Heart left ventricle (tissue), 16 donors: ENCODE measurements at regions not wholly inside any gene's neighbourhood (a gene's known extent, or its start where the extent isn't known, plus 50 kb on each side); places are given as distances from the start of the nearest gene placed in this dataset.

Experiments used
- ATAC-seq, 4 donors: fragments of 200-7000 bp; cut with Tn5 transposase; one replicate each; pipeline ENCODE4 v1.9.1; 2020 to 2022; ENCODE audit warnings: moderate library complexity in 4 of 4, mild to moderate bottlenecking in 3 of 4, moderate number of reproducible peaks in 1 of 4
- DNase-seq, 5 donors: peaks; one replicate each; pipeline ENCODE4 v3.0.0-alpha.2; 2020
- H3K27ac ChIP-seq, 12 donors: fragments of 200-600 bp; sonication (generic) in 4 of 12; one replicate each; pipeline versions ENCODE4 v1.5.0 to v1.8.0; 2016 to 2022; ENCODE audit warnings: mild to moderate bottlenecking in 2 of 12
- H3K27me3 ChIP-seq, 9 donors: fragments of 200-600 bp; sonication (generic) in 2 of 9; one replicate each; pipeline versions ENCODE4 v1.5.1 to v1.8.0; 2016 to 2022; ENCODE audit warnings: mild to moderate bottlenecking in 3 of 9
- H3K36me3 ChIP-seq, 9 donors: fragments of 200-600 bp; sonication (generic) in 2 of 9; one replicate each; pipeline versions ENCODE4 v1.5.0 to v1.8.0; 2018 to 2022; ENCODE audit warnings: mild to moderate bottlenecking in 2 of 9
- H3K4me1 ChIP-seq, 12 donors: fragments of 200-600 bp; sonication (generic) in 4 of 12; one replicate each; pipeline versions ENCODE4 v1.5.0 to v1.8.0; 2016 to 2022; ENCODE audit warnings: mild to moderate bottlenecking in 3 of 12
- H3K4me3 ChIP-seq, 12 donors: fragments of 200-600 bp; sonication (generic) in 4 of 12; one replicate each; pipeline versions ENCODE4 v1.5.0 to v1.8.0; 2017 to 2022; ENCODE audit warnings: mild to moderate bottlenecking in 9 of 12, moderate library complexity in 4 of 12
- H3K9me3 ChIP-seq, 12 donors: fragments of 200-600 bp; sonication (generic) in 4 of 12; one replicate each; pipeline versions ENCODE4 v1.5.0 to v1.8.0; 2016 to 2022; ENCODE audit warnings: mild to moderate bottlenecking in 1 of 12
- POLR2A ChIP-seq, 2 donors: fragments of 450-650 bp; IDR thresholded peaks; one replicate each; pipeline ENCODE4 v1.6.1; 2017; ENCODE audit warnings: antibody characterized with exemption in 2 of 2, mild to moderate bottlenecking in 2 of 2, moderate library complexity in 2 of 2
- WGBS, 4 donors: extraction: QIAGEN DNeasy Blood & Tissue Kit in 2 of 4; methylation state at CpG; one replicate each; pipeline versions ENCODE4 v1.1.5 to v1.1.7; 2013 to 2018; 5-methylcytosine and 5-hydroxymethylcytosine counted together
- intact Hi-C, 10 donors: fragments of 100-400 bp; cut with DNase I; formaldehyde crosslinking; loops; one replicate each; pipeline versions ENCODE4 v1.11.1 to v1.14.2; 2022
- TF ChIP-seq, protein P1 (sequence below), 12 donors: fragments of 200-600 bp; sonication (generic) in 4 of 12; IDR thresholded peaks; one replicate each; pipeline versions ENCODE4 v1.5.0 to v1.8.0; 2018 to 2022; ENCODE audit warnings: antibody characterized with exemption in 12 of 12, mild to moderate bottlenecking in 5 of 12
- donor health status: ischemic (EF 13 %, LVEDD 7.1; RV severe dilation, severe dysfunction).
- donor health status: healthy with polysubstance abuse.
- donor health status: DM: no; HTN: yes; CAD: no.
- donor health status: DM: no; HTN: no; CAD: no.
- donor health status: ischemic (EF 25% LVEDD 6.9; RV normal size, moderate dysfunction).
- donor health status: ischemic (EF 25% LVEDD 5.7; RV mildly dilated, moderate dysfunction).
- donor health status: healthy.
- donor health status: DM: yes; HTN: yes; CAD: no.
- donor health status: ischemic (EF 35%, LVEDD 5.7; RV mildly dilated, moderate dysfunction).
- donor health status: nonischemic (EF 11% LVEDD 7.7; RV severe dilation, severe dysfunction).
- donor health status: DM: yes; HTN: yes; CAD: no.
- donor health status: PGD.
- donor health status: ischemic (EF 29% LVEDD 5.4; RV normal size, mild dysfunction).
- donor health status: nonischemic (EF 23%, LVEDD 6.1; RV moderate dilation, normal function).

DNA sequence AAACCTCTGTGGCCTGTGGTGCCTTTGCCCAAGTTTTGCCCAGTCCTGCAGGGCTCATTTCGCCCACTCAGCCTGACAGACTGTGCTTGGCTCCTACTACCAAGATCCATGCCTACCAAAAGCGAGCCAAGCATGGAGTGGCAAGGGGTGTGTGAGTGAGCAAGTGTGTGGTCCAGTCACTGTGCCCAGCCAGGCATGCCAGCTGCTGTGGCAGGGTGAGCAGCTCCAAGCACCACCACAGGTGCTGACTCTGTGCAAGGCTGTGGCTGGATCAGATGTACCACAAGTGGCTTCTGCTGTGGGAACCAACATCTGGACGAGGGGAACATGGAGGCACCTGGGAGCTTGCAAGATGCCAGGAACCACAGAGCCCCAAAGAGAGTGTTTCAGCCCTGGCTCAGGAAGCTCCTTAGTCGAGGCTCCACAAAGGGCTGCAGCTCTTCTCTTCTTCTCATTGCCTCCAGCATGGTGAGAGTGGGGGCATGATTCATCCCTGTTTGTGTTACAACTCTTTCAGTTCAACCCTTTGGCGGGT lies 1564.2 kb upstream of the MIR17HG start:
- Histone ChIP-seq H3K27me3 (no peaks in the 10 kb centered on the region), H3K27ac (no peak overlapping the region), H3K9me3 (no peaks in the 10 kb centered on the region), H3K4me3 (no peak overlapping the region), H3K4me1 (no peaks in the 10 kb centered on the region), H3K36me3 (no peaks in the 10 kb centered on the region)
- intact Hi-C loops = no loop called here
- 74 to 86% (median 84%) methylated on average over 5 of the region's 5 CpGs for WGBS, 4 donors
- TF ChIP-seq, protein P1, sequence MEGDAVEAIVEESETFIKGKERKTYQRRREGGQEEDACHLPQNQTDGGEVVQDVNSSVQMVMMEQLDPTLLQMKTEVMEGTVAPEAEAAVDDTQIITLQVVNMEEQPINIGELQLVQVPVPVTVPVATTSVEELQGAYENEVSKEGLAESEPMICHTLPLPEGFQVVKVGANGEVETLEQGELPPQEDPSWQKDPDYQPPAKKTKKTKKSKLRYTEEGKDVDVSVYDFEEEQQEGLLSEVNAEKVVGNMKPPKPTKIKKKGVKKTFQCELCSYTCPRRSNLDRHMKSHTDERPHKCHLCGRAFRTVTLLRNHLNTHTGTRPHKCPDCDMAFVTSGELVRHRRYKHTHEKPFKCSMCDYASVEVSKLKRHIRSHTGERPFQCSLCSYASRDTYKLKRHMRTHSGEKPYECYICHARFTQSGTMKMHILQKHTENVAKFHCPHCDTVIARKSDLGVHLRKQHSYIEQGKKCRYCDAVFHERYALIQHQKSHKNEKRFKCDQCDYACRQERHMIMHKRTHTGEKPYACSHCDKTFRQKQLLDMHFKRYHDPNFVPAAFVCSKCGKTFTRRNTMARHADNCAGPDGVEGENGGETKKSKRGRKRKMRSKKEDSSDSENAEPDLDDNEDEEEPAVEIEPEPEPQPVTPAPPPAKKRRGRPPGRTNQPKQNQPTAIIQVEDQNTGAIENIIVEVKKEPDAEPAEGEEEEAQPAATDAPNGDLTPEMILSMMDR (IDR thresholded peaks at IDR 0.05) = no peak
- no peak for TF ChIP-seq POLR2A (IDR thresholded peaks at IDR 0.05)
- no peak for DNase-seq
- ATAC-seq = no peak

DNA sequence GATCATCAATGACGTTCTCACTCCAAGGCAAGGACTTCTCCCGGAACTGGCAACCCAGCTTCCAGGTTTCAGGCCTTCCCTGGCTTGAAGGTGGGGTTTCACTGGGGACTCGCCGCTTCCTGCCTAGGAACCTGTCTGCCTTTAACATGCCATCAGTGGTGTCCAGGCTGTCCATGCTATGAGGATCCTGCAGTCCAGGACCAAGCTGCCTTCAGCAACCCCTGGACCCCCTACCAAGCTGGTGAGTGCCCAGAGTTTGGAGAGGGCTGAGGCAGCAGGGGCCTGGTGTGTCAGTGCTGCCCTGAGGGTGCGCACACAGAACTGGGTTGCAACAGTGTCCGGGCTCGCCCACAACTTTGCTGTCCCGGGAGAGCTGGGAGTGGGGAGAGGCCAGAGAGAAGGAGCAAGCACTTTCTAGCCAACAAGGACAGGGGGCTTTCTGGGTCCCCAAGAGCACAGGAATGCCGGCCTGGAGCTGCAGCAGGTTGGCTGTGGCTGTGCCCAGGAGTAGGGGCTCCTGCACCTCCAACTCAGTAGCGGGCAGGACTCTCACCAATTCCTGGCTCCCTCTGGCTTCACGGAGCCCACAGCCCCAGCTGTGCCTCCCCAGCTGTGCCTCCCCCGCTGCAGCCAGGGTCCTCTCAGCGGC lies 1563.2 kb upstream of the MIR17HG start:
- intact Hi-C loops = no loop called here
- Histone ChIP-seq H3K4me1 (no peaks in the 10 kb centered on the region), H3K4me3 (no peak overlapping the region), H3K36me3 (no peaks in the 10 kb centered on the region), H3K27ac (no peak overlapping the region), H3K27me3 (no peaks in the 10 kb centered on the region), H3K9me3 (no peaks in the 10 kb centered on the region)
- 83 to 95% (median 89%) methylated on average over 11 to 13 of the region's 13 CpGs for WGBS, 4 donors
- no peak for ATAC-seq
- TF ChIP-seq, protein P1 (IDR thresholded peaks at IDR 0.05) = no peak
- no peak for TF ChIP-seq POLR2A (IDR thresholded peaks at IDR 0.05)
- DNase-seq = peak in 1 of 5 donors; percentile 14

DNA sequence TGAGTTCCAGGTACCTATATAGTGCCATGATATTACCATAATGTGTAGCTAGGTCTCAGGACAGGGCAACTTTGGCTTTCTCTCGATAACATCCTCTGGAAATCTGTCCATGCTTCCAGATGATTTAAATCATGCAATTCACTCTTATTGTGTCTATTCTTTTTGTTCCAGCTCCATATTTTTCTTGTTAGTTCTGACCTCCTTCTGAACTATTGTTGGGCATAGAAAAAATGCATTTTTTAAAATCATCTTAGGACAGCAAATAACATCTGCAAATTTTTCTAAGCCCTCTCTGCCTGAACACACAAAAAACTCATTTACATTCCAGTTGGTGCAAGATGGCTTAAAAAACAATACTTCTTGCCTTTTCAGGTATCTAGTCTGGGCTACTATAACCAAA lies 1561.0 kb upstream of the MIR17HG start:
- ATAC-seq (no peak), DNase-seq (no peak)
- Histone ChIP-seq H3K9me3 (peaks cover 0 to 4% (median 0%) of the 10 kb centered on the region in 12 donors), H3K27me3 (no peaks in the 10 kb centered on the region), H3K4me1 (no peaks in the 10 kb centered on the region), H3K27ac (no peak overlapping the region), H3K36me3 (no peaks in the 10 kb centered on the region), H3K4me3 (no peak overlapping the region)
- intact Hi-C loops = no loop called here
- TF ChIP-seq, protein P1 (IDR thresholded peaks at IDR 0.05) = no peak
- no peak for TF ChIP-seq POLR2A (IDR thresholded peaks at IDR 0.05)
- 66 to 81% (median 73%) methylated on average over 1 of the region's 1 CpG for WGBS, 4 donors

DNA sequence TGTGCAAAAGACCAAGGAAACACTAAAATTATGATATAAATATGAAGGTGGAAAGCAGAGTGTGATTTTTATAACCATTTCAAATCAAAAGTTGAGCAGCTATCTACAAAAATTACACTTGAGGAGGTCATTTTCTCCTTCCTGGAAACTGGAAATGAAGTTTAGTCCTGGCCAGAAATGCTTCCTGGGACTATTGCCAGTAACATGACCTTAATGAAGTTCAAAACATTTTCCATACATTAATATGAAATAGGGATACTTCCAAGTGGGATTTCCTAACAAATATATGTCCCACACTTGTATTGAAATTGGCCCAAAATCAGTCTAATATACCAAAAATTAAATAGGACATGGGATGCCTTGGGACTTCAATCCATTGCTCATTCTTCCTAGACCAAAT lies 1556.8 kb upstream of the MIR17HG start:
- TF ChIP-seq POLR2A (IDR thresholded peaks at IDR 0.05) = no peak
- TF ChIP-seq, protein P1 (IDR thresholded peaks at IDR 0.05) = no peak
- H3K36me3 ChIP-seq = no peaks in the 10 kb centered on the region
- no peaks in the 10 kb centered on the region for H3K4me1 ChIP-seq
- H3K4me3 ChIP-seq = no peak overlapping the region
- intact Hi-C loops = no loop called here
- DNase-seq = no peak
- no peak overlapping the region for H3K27ac ChIP-seq
- H3K27me3 ChIP-seq = no peaks in the 10 kb centered on the region
- ATAC-seq = no peak
- H3K9me3 ChIP-seq = peaks cover 0 to 6% (median 0%) of the 10 kb centered on the region in 12 donors
